GM19328 (cell line): ENCODE measurements at regions not wholly inside any gene's neighbourhood (a gene's known extent, or its start where the extent isn't known, plus 50 kb on each side); places are given as distances from the start of the nearest gene placed in this dataset.

Experiments used
- ATAC-seq: cut with Tn5 transposase; IDR thresholded peaks from one replicate; pipeline ENCODE4 v1.9.1; 2021; ENCODE audit warnings: mild to moderate bottlenecking, moderate library complexity; ENCODE audit not compliant: unreplicated experiment

DNA sequence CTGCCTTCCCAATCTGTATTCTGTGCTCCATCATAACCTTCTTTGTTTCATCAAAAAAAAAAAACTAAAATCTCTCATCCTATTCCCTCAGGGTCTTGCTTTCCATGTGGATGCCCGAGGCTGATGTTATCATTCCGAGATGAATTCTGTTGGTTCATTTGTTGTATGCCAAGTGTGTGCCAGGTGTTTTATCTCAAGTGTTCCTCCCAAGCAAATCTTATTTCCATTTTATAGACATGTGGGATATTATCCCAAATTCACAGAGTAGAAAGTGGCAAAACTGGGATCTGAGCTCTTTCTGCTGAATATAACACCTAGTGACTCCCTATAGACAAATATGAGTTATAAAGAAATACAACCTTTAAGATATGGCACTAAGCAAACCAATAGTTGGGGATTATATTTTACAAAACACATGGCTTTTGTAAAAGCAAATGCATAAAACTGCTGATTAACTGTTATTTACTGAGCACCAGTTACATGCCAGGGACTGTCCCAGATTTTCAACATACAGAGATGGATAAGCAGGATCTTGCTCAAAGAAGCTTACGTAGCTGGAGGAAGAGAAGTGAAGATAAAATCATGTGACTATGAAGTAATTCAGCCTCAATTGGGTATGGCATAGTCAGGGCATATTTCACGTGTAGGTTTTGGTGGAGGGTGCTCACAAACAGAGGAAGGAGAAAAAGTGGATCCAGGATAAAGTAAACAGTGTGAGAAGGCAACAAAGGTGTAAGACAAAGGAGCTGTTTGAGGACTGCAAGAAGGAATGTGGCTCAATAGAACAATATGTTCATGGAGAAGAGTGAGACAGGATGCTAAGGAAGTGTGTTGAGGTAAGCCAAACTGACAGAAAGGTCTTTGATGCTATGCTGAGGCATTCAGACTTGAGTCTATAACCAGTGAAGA lies 143.3 kb upstream of the ADAMTSL1 start:
- ATAC-seq = no peak

DNA sequence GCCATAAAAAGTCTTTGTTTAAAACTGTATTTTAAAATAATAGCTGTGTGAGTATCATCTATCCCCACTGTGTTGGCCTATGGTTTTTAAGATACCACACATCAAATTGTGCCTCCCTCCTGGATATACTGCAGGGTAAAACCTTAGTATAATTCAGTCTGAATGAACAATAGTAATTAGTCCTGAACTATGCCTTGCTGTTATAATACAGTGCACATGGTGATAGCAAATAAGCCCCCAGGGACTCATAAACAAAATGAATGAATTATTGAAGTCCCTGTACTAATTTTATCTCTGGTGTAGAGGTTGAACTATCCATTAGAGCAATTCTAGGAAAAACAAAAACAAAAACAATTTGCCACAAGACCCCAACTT lies 142.7 kb upstream of the ADAMTSL1 start:
- no peak for ATAC-seq

DNA sequence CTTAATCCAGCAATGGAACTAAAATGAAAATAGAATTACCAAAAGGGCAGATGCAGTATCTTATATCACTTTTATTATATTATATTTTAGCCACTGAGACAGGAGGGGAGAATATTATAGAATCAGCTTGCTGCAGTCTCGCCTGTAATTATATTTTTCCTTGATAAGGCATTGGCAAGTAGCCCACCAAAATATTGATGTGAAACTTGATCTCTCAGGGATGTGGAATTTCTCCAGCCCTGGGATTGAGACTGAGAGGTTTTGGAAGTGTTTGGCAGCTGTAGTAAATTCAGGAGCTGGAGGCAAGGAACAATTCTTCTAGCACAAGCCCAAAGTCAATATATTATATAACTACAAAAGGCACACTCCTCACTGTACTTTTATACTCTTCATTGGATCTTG lies 142.1 kb upstream of the ADAMTSL1 start:
- ATAC-seq = no peak

DNA sequence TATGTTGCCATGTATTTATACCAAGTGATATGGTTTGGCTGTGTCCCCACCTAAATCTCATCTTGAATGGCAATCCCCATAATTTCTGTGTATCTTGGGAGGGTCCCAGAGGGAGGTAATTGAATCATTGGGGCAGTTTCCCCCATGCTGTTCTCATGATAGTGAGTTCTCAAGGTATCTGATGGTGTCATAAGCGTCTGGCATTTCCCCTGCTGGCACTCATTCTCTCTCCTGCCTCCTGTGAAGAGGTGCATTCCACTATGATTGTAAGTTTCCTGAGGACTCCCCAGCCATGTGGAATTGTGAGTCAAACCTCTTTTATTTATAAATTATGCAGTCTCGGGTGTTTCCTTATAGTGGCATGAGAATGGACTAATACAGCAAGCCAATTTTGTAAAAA lies 140.8 kb upstream of the ADAMTSL1 start:
- no peak for ATAC-seq

DNA sequence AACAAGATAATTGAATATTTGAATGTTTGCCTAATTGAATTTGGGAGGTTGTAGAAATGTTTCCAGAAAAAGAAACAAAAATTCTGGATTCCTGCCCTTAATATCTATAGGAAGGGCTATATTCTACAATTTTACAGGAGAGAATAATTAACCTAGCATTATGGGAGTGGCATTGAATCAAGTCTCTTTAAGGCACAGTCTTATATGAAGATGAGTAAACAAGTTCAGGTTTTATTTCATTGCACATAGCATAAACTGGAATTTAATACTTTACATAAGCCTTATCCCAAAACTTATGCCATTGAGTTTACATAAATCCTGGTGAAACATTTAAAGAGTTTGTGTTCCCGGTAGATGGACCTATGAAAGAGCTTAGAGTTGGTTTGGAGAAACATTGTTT lies 138.1 kb upstream of the ADAMTSL1 start:
- no peak for ATAC-seq

DNA sequence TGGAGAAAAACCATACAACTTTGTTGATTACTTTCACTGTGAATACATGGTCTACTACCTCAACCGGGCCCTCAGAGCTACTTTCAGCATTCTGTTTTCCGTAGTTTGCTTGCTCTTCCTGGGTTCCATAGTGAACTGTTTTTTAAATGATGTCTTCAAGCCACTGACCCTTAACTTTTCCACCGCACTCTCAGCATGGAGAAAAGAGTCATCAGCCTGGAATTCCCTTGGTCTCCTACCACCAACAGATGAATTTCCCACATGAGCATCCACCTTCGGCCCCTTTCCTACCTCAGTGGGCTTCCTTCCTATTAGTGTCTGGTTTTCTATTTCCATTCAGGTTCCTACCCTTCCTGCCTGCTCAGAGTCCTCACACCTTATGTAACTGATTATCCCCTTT lies 135.9 kb upstream of the ADAMTSL1 start:
- no peak for ATAC-seq

DNA sequence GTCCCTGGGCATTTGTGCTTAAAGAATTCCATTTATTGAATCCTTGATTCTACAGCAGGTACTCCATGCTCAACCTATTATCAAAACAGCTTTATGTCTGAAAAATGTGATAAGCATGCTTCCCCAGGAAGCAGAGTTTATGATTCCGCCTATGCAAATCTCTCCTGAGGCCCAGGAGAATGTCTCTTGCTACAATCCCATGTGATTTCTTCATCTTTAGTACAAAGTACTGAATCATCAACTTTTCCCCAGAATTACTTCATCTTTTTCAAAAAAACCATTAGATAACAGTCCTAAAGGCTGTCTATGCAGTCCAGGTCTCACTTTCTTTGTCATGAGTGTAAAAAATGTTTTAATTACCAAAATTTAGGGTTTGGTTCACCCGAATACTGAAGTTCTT lies 130.2 kb upstream of the ADAMTSL1 start:
- no peak for ATAC-seq

DNA sequence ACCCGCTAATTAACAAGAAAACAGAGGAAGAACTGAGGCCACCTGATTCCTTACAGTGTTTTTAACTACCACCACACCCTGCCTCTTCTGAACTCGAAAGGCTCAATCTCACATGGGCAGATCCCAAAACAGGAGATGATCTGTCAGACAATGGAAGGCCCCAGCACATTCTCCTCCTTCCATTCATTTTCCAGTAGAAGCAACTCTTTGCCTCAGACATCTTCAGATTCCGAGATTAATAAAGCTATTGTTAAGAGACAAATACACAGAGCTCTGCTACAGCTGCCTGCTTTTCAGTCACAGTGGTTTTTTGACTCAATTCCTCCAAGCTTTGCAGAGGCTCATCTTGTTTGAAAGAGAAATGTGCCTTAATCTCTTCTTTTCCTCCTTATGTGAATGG lies 127.2 kb upstream of the ADAMTSL1 start:
- ATAC-seq = no peak

DNA sequence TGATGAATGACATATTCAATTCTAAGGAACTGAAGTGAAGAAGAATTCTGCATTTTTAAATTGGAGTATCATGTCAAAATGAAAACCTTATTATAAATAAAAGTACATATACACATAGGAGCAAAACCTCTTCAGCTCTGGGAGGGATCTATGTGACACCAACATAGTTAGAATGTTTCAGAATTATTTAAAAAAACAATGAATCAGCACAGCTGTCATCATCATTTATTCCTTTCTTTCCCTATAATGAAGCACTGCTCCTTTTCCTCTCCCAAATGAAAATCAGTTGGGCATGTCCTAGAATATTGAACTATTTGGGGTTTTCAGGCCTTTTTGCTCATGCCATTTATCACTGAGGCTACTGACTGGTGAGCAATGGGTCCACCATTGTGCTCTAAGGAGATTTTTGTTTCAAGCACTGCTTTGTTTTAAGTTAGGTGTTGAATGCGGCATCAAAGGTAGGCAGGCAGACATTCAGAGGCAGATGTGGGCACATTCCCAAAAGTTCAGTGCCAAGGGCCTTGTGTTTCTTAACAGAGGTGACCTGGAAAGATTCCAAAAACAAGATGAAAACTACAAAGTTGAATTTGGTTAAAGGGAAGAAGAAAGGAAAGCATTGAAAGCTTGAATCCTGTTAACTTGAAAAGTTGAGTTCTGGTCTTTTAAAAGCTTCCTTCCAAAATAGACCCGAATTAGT lies 126.4 kb upstream of the ADAMTSL1 start:
- ATAC-seq = no peak

DNA sequence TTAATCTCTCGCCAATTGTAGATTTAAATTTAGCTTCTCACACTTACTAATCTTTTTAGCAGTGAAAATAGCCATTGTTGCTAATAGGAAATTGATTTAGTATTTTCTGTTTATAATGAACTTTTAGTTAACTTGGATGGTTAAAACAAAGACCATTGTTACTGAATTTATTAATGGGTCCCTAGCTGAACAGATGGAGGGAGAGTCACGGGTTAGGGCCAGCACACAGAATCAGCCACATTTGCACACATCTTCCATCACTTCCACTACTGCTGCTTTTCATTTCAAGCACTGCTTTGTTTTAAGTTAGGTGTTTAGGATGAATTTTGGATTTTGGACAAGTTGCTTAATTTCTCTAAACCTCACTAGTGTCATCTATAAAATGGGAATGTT lies 125.9 kb upstream of the ADAMTSL1 start:
- no peak for ATAC-seq

DNA sequence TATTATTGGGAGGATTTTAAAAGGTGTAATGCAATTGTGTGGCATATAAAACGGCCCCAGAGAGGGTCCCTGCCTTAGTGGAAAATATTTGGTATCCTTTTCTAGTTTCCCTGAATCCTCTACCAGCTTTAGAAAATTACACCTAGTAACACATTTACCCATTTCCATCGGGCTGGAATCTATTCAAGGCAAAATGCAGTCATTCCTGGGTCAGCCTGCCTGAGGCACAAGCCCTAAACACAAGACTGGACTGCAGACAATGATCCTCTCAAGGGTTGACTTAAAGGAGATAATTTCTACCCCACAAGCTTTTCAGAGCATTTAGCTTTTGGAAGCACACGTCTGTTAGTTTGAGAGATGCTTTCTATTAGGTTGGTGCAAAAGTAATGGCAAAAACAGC lies 124.4 kb upstream of the ADAMTSL1 start:
- ATAC-seq = no peak

DNA sequence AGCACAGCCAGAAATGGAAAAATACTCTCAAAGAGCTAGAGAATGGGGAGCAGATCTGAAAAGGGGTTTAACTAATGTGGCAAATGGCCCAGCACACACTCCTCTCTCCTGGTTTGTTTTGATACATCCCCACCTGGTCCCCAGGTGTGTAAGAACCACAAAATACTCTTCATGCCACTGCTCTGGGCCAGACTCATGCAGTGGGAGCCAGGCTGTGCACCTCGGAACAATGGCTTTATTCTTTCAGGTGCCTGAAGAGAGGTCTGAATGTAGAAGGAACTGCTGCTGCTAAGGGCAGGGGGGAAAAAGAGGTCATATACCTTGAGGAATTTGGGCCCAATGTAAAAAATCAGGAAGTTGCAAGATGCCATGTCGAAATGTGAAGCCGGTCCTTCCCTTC lies 123.9 kb upstream of the ADAMTSL1 start:
- ATAC-seq = no peak

DNA sequence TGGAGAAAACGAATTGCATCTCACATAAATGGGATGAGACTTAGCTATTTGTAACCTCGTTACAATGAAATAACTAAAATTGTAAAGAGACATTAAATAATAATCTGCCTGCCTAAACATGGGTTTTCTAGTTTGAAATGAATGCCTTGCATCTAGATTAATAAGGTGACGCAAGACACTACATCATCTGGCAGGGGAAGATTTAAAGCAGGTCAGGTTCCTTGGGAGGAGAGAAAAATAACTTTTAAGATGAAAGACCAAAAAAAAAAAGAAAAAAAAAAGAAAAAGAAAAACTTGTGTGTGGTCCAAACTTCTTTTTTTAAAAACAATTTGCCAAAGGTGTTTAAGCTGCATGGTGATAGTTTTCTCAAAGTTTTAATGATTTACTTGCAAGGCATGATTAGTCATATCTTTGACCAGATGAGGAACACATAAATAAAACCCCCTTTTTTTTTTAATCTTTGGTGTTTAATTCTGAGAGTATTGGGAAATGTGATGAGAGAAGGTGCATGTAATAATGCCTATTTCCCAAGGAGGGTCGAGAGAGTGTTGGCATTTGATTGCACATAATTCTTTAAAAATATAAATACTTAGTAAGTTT lies 122.9 kb upstream of the ADAMTSL1 start:
- ATAC-seq = no peak

DNA sequence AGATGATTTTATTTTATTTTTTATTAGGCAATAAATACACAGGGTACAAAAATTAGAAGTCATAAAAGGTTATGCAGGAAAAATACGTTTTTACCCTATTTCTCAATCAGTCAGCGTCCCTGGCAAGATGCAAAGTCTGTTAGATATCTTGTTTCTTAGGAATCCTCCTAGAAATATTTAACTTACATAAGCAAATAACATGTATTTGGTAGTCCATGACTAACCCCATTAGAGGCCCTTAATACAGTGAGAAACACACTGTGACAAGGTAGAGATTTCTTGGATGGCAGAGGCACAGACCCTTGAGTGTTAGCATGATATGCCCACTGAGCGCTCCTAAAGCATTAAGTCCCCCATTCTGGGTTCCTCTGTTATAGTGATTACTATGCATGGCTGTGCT lies 121.2 kb upstream of the ADAMTSL1 start:
- no peak for ATAC-seq

DNA sequence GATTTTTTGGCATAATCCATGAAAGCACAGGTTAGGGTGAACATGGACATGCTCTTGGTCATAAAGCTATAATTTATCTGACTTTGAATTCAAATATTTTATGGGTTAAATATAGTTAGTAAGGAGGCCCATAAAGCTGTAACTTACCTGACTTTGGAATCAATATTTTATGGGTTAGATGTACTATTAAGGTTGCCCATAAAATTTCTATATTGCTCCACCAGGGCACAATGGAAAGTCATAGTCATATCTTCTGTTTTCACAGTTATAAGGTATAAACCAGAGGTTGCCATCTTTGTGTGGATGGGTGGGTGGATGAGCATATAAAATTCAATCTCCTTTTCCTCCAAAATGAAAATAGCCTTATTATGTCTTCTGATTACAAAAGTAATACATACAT lies 120.5 kb upstream of the ADAMTSL1 start:
- ATAC-seq = no peak

DNA sequence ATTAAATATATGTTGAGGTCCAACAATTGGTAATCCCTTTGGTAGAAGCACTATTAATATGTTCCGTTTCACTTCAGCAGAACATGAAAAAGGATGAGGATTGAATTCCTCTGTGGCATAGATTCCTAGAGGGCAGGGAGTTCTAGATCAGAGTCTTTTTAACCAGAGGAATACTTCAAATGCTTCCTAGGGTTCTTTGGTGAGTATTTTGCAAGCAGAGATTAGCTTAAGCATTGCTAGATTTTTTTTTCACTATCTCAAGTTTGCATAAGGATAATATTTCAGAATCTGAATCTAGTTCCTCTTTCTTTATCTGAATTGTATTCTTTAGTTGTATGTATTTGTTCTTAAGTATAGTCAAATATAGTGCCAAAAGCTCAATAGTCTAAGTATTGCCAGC lies 116.6 kb upstream of the ADAMTSL1 start:
- ATAC-seq = no peak

DNA sequence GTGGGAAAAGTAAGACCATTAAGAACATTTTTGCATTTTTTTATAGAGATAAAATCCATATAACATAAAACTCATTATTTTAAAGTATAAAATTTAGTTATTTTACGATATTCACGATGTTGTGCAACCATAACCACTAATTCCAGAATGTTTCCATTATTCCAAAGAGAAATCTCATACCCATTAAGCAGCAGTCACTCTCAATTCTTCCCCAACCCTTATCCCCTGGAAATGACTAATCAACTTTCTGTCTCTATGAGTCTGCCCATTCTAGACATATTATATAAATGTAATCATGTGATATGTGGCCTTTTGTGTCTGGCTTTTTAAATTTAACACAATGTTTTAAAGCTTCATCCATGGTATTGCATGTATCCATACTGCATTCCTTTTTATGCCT lies 115.6 kb upstream of the ADAMTSL1 start:
- ATAC-seq = no peak

DNA sequence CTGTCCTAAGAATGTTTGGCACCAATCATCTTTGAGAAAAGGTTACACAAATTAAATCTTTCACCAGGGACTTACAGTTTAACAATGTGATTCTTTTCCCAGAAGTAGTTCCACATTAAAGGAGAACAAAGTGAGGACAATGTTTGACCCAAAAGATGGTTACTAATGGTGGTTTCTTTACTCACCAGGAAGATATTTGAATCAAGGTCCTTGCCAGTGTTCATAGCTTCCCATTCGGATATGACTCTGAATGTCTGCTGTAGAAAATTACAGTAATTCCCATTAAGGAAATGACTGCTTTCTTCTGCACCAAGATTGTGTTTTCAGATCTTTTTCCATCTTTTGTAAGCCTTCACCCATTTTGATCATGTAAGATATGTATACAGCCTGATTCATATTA lies 114.6 kb upstream of the ADAMTSL1 start:
- no peak for ATAC-seq

DNA sequence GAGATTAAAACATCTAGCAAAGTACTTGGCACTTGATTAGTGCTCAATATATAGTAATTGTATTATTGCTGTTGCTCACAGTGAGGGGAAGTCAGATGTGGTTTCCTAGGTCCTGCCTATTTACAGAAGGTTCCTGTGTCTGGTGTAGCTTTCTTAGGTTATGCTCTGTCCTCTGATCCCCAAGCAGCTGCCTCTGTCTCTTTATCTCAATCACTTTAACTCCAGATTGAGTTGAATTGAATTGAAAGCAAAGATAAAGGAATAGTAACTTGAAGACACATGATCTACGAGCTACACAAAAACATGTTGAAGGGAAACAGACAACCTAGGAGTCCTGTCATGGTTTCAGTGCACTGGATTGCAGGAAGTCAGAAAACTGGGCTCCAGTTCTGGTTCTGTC lies 113.9 kb upstream of the ADAMTSL1 start:
- no peak for ATAC-seq

DNA sequence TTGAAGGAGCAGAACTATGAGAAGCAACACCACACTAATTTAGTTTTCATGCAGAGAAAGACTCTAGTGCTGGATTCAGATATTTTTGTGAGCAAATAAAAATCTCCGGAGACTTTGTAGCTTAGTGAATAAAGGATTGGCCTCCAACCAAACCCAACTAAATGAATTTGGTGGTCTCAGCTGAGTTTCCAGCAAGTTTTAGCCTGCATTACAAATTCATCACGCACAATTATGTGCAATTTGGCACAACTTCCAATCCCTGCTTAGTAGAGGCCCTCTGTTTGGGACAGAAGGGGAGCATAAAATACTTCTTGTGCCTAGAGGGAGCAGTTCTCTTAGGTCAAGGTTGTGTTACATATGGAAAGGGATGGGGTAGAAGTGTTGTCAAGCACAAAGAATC lies 112.3 kb upstream of the ADAMTSL1 start:
- ATAC-seq = no peak

DNA sequence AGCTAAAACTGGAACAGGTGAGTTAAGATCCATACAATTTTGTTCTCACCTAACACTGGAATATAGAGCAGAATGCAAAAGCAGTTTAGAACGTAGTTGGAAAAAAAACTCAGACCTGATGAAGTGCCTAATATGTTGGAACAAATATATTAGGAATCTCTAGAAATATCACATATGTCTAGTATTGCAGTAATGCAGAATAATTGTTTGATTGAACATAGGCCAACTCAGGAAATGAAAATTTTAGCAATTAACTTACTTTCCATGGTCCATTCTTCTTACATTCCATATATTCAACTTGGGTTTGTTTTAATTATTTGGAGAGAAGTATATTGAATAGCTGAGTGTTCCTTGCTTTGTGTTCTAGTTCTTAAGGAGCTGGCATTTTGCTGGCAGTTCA lies 111.8 kb upstream of the ADAMTSL1 start:
- ATAC-seq = no peak
